Neural cell (in vitro differentiated cells): ENCODE measurements at regions not wholly inside any gene's neighbourhood (a gene's known extent, or its start where the extent isn't known, plus 50 kb on each side); places are given as distances from the start of the nearest gene placed in this dataset.

Experiments used
- H2AFZ ChIP-seq: fragments of 200-600, 300-800 bp; sonication (generic), shearing (Covaris generic); 2 replicates; pipeline ENCODE4 v1.6.0; 2014; ENCODE audit warnings: low read depth, mild to moderate bottlenecking, antibody characterized with exemption, low read length, moderate library complexity
- H3F3A ChIP-seq: fragments of 200-600 bp; shearing (Covaris generic); 2 replicates; pipeline ENCODE4 v1.6.1; 2016; ENCODE audit warnings: mild to moderate bottlenecking, moderate library complexity, mixed read lengths, antibody characterized with exemption, low read length; ENCODE audit not compliant: insufficient read depth, poor library complexity, severe bottlenecking
- H3K27ac ChIP-seq: fragments of 200-600, 300-800 bp; sonication (generic), shearing (Covaris generic); 2 replicates; pipeline ENCODE4 v1.5.1; 2014; ENCODE audit warnings: mild to moderate bottlenecking, low read length, moderate library complexity
- H3K27me3 ChIP-seq: fragments of 300-800, 200-600 bp; sonication (generic), shearing (Covaris generic); 2 replicates; pipeline ENCODE4 v1.6.0; 2014; ENCODE audit warnings: mild to moderate bottlenecking, low read depth, low read length, moderate library complexity; ENCODE audit not compliant: insufficient read depth
- H3K36me3 ChIP-seq: fragments of 300-800, 200-600 bp; sonication (generic), shearing (Covaris generic); 2 replicates; pipeline ENCODE4 v1.5.1; 2014; ENCODE audit warnings: mild to moderate bottlenecking, antibody characterized with exemption, low read length, moderate library complexity; ENCODE audit not compliant: insufficient read depth
- H3K4me2 ChIP-seq: fragments of 300-800, 200-600 bp; sonication (generic), shearing (Covaris generic); 2 replicates; pipeline ENCODE4 v1.6.0; 2014; ENCODE audit warnings: mild to moderate bottlenecking, low read length
- H3K4me3 ChIP-seq: fragments of 300-800, 200-600 bp; sonication (generic), shearing (Covaris generic); 2 replicates; pipeline ENCODE4 v1.5.1; 2014; ENCODE audit warnings: mild to moderate bottlenecking, low read length, moderate library complexity
- H3K79me2 ChIP-seq: fragments of 200-600 bp; shearing (Covaris generic); replicated peaks from 2 replicates; pipeline ENCODE4 v1.6.0; 2014; ENCODE audit warnings: mild to moderate bottlenecking, low read length, moderate library complexity; ENCODE audit not compliant: insufficient read depth
- H3K9ac ChIP-seq: fragments of 300-800, 200-600 bp; sonication (generic), shearing (Covaris generic); 2 replicates; pipeline ENCODE4 v1.6.1; 2016; ENCODE audit warnings: mild to moderate bottlenecking, low read length, mixed read lengths
- H3K9me2 ChIP-seq: fragments of 200-600 bp; shearing (Covaris generic); 2 replicates; pipeline ENCODE4 v1.6.1; 2016; ENCODE audit warnings: mild to moderate bottlenecking, low read length, mixed read lengths; ENCODE audit not compliant: insufficient read depth
- H3K9me3 ChIP-seq: fragments of 200-600, 300-800 bp; sonication (generic), shearing (Covaris generic); 2 replicates; pipeline ENCODE4 v1.6.1; 2016; ENCODE audit warnings: mild to moderate bottlenecking, mixed run types, low read length, moderate library complexity, mixed read lengths
- H4K20me1 ChIP-seq: fragments of 200-600 bp; shearing (Covaris generic); 2 replicates; pipeline ENCODE4 v1.6.1; 2016; ENCODE audit warnings: mild to moderate bottlenecking, mixed run types; ENCODE audit not compliant: insufficient read depth
- EP300 ChIP-seq: fragments of 450-650 bp; conservative IDR thresholded peaks from 2 replicates; pipeline ENCODE4 v1.6.1; 2014; ENCODE audit warnings: antibody characterized with exemption, mild to moderate bottlenecking, moderate library complexity; ENCODE audit not compliant: poor library complexity, severe bottlenecking
- EZH2 ChIP-seq: fragments of 200-600, 300-800 bp; shearing (Covaris generic), sonication (generic); IDR thresholded peaks from 2 replicates; pipeline ENCODE4 v1.6.1; 2014; ENCODE audit warnings: antibody characterized with exemption, low read length, borderline replicate concordance, mild to moderate bottlenecking; ENCODE audit not compliant: insufficient read depth, poor library complexity, severe bottlenecking
- MXI1 ChIP-seq: fragments of 450-650 bp; conservative IDR thresholded peaks from 2 replicates; pipeline ENCODE4 v1.6.1; 2014; ENCODE audit warnings: antibody characterized with exemption, mild to moderate bottlenecking; ENCODE audit not compliant: poor library complexity, severe bottlenecking
- POLR2AphosphoS5 ChIP-seq: IDR thresholded peaks from 2 replicates; pipeline ENCODE4 v1.6.1; 2012
- RAD21 ChIP-seq: fragments of 450-650 bp; conservative IDR thresholded peaks from 2 replicates; pipeline ENCODE4 v1.6.1; 2014; ENCODE audit warnings: antibody characterized with exemption, mild to moderate bottlenecking, moderate library complexity
- REST ChIP-seq: IDR thresholded peaks from 2 replicates; pipeline ENCODE4 v1.6.1; 2012; ENCODE audit warnings: borderline replicate concordance
- SMC3 ChIP-seq: fragments of 450-650 bp; conservative IDR thresholded peaks from 2 replicates; pipeline ENCODE4 v1.6.1; 2014; ENCODE audit warnings: antibody characterized with exemption, mild to moderate bottlenecking, moderate library complexity; ENCODE audit not compliant: poor library complexity
- TAF1 ChIP-seq: IDR thresholded peaks from 2 replicates; pipeline ENCODE4 v1.6.1; 2012; ENCODE audit warnings: low read depth
- TF ChIP-seq, protein P1 (sequence below): fragments of 450-650 bp; IDR thresholded peaks from 2 replicates; pipeline ENCODE4 v1.5.1; 2014; ENCODE audit warnings: antibody characterized with exemption, mild to moderate bottlenecking, moderate library complexity; ENCODE audit not compliant: poor library complexity, severe bottlenecking

GRCh38 chrX:97728215-97728614 is 844.5 kb downstream of the RPA4 start:
- no peaks in the 10 kb centered on the region for H3K27me3 ChIP-seq
- no peaks in the 10 kb centered on the region for H3F3A ChIP-seq
- no peaks in the 10 kb centered on the region for H3K36me3 ChIP-seq
- H2AFZ ChIP-seq: no peak overlapping the region
- H3K4me3 ChIP-seq: no peak overlapping the region
- no peaks in the 10 kb centered on the region for H3K79me2 ChIP-seq
- no peak overlapping the region for H3K27ac ChIP-seq
- no peak overlapping the region for H3K4me2 ChIP-seq
- no peaks in the 10 kb centered on the region for H3K9me3 ChIP-seq
- H4K20me1 ChIP-seq: no peaks in the 10 kb centered on the region
- H3K9ac ChIP-seq: no peak overlapping the region
- no peaks in the 10 kb centered on the region for H3K9me2 ChIP-seq
- TF ChIP-seq EZH2: no peak
- no peak for TF ChIP-seq MXI1
- no peak for TF ChIP-seq SMC3
- TF ChIP-seq, protein P1, sequence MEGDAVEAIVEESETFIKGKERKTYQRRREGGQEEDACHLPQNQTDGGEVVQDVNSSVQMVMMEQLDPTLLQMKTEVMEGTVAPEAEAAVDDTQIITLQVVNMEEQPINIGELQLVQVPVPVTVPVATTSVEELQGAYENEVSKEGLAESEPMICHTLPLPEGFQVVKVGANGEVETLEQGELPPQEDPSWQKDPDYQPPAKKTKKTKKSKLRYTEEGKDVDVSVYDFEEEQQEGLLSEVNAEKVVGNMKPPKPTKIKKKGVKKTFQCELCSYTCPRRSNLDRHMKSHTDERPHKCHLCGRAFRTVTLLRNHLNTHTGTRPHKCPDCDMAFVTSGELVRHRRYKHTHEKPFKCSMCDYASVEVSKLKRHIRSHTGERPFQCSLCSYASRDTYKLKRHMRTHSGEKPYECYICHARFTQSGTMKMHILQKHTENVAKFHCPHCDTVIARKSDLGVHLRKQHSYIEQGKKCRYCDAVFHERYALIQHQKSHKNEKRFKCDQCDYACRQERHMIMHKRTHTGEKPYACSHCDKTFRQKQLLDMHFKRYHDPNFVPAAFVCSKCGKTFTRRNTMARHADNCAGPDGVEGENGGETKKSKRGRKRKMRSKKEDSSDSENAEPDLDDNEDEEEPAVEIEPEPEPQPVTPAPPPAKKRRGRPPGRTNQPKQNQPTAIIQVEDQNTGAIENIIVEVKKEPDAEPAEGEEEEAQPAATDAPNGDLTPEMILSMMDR: no peak
- TF ChIP-seq POLR2AphosphoS5: no peak
- no peak for TF ChIP-seq REST
- TF ChIP-seq RAD21: no peak

DNA sequence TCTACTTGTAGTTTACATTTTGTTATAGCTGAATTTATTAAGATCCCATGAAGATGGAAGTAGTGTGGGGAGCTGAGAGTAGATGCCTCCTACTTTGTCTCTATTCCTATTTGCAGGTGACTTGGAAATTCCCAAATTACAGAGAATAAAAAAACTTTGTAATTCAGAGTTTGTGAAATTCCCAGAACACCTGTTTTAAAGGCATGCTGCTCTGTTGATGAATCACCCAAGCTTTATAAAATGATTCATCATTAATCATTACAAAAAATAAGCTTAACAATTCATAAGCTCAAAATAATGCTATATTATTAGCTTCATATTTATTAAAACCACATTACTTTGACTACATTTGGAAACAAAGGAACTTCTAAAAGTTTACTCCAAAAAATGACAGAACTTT is 856.3 kb downstream of the RPA4 start:
- Histone ChIP-seq H3K79me2 (no peaks in the 10 kb centered on the region), H3K27me3 (no peaks in the 10 kb centered on the region)

More for the DNA sequence above, 856.3 kb downstream of the RPA4 start:
- Histone ChIP-seq H3K4me2 (no peak overlapping the region), H3K9me3 (no peaks in the 10 kb centered on the region), H4K20me1 (no peaks in the 10 kb centered on the region), H3K9me2 (no peaks in the 10 kb centered on the region), H3K4me3 (no peak overlapping the region), H3F3A (no peaks in the 10 kb centered on the region), H3K36me3 (no peaks in the 10 kb centered on the region), H2AFZ (no peak overlapping the region), H3K9ac (no peak overlapping the region), H3K27ac (no peak overlapping the region)
- TF ChIP-seq, protein P1: no peak
- TF ChIP-seq EP300 (no peak), TAF1 (no peak), SMC3 (no peak), MXI1 (no peak), RAD21 (no peak), EZH2 (no peak), REST (no peak), POLR2AphosphoS5 (no peak)
